Common myeloid progenitor, CD34-positive (primary cell): ENCODE measurements at regions not wholly inside any gene's neighbourhood (a gene's known extent, or its start where the extent isn't known, plus 50 kb on each side); places are given as distances from the start of the nearest gene placed in this dataset.

Source experiments
- CTCF ChIA-PET: fragments of 350-600 bp; sonication (Branson Sonifier 250); formaldehyde crosslinking; loops from one replicate; lab custom pipeline; 2021; ENCODE audit warnings: antibody characterized with exemption; lab: Charles Lee
- POLR2A ChIA-PET: fragments of 350-600 bp; sonication (Branson Sonifier 250); formaldehyde crosslinking; loops from one replicate; lab custom pipeline; 2021; ENCODE audit warnings: antibody characterized with exemption; lab: Charles Lee
- DNase-seq, 3 donors: peaks; one replicate each; pipeline versions ENCODE4 v3.0.0 to v3.0.0-alpha.2; 2013
- H3K27ac ChIP-seq, 2 experiments: 1 replicate in 1 of 2; 2 replicates in 1 of 2; pipeline ENCODE4 v1.7.0; 2013; ENCODE audit warnings: inconsistent platforms in 2 of 2, low read length in 2 of 2, mild to moderate bottlenecking in 2 of 2, low read depth in 1 of 2, moderate library complexity in 1 of 2; ENCODE audit not compliant: severe bottlenecking in 2 of 2, insufficient read depth in 1 of 2, poor library complexity in 1 of 2
- H3K27me3 ChIP-seq, 5 experiments: replicated peaks in 2 of 5; 1 replicate in 3 of 5; 2 replicates in 2 of 5; pipeline versions ENCODE4 v1.6.1 to v1.7.0; 2013; ENCODE audit warnings: low read length in 4 of 5, mild to moderate bottlenecking in 2 of 5, moderate library complexity in 2 of 5, inconsistent platforms in 1 of 5; ENCODE audit not compliant: insufficient read depth in 5 of 5, control insufficient read depth in 4 of 5
- H3K36me3 ChIP-seq, 4 experiments: 1 replicate in 2 of 4; 2 replicates in 2 of 4; pipeline versions ENCODE4 v1.6.1 to v1.7.0; 2013; ENCODE audit warnings: low read length in 3 of 4, control low read depth in 1 of 4, mild to moderate bottlenecking in 1 of 4; ENCODE audit not compliant: control insufficient read depth in 4 of 4, insufficient read depth in 4 of 4
- H3K4me1 ChIP-seq, 4 experiments: 1 replicate in 3 of 4; 2 replicates in 1 of 4; pipeline versions ENCODE4 v1.6.1 to v1.7.1; 2013; ENCODE audit warnings: low read length in 3 of 4, mild to moderate bottlenecking in 3 of 4, control low read depth in 1 of 4, inconsistent platforms in 1 of 4, moderate library complexity in 1 of 4; ENCODE audit not compliant: control insufficient read depth in 4 of 4, insufficient read depth in 4 of 4; ENCODE audit errors: control extremely low read depth in 1 of 4
- H3K4me3 ChIP-seq, 7 experiments: 1 replicate in 4 of 7; 2 replicates in 3 of 7; pipeline versions ENCODE4 v1.5.1 to v1.7.0; 2013; ENCODE audit warnings: mild to moderate bottlenecking in 7 of 7, low read length in 6 of 7, moderate library complexity in 6 of 7, inconsistent platforms in 2 of 7, low read depth in 2 of 7, control low read depth in 1 of 7; ENCODE audit not compliant: insufficient read depth in 4 of 7, control insufficient read depth in 1 of 7; ENCODE audit errors: extremely low read depth in 1 of 7
- H3K9me3 ChIP-seq, 5 experiments: 1 replicate in 4 of 5; 2 replicates in 1 of 5; pipeline versions ENCODE4 v1.6.1 to v1.7.1; 2013; ENCODE audit warnings: low read length in 4 of 5, mild to moderate bottlenecking in 2 of 5, inconsistent platforms in 1 of 5, low read depth in 1 of 5, moderate library complexity in 1 of 5; ENCODE audit not compliant: control insufficient read depth in 4 of 5, insufficient read depth in 2 of 5; ENCODE audit errors: control extremely low read depth in 1 of 5
- WGBS: methylation state at CpG from one replicate; pipeline ENCODE4 v1.1.5; 2013; ENCODE audit not compliant: insufficient coverage; 5-methylcytosine and 5-hydroxymethylcytosine counted together

DNA sequence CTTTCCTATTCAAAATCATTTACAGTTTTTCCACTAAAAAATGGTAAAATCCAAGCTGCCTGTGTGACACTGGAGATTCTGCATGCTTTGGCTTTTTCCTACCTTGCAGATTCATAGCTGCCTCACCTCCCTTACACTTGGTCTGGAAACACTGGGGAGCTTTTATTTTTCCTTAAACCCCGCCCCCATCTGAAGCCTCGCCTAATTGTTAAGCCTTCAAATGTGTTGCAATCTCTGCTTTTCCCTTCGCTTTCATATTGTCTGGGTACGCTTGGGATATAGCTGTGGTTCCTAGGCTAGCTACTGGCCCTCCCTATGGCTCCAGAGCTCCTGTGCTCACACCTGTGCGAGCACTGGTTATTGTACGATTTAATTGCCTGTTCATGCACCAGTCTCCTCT is 942.4 kb upstream of the GYPC start:
- H3K36me3 ChIP-seq: no peaks in the 10 kb centered on the region
- no peak overlapping the region for H3K4me3 ChIP-seq
- CTCF ChIA-PET: no interaction called here
- H3K27me3 ChIP-seq: no peaks in the 10 kb centered on the region
- no peaks in the 10 kb centered on the region for H3K4me1 ChIP-seq
- DNase-seq: no peak
- WGBS: 89% methylated on average over 6 of the region's 6 CpGs
- POLR2A ChIA-PET: no interaction called here
- no peak overlapping the region for H3K27ac ChIP-seq
- H3K9me3 ChIP-seq: no peaks in the 10 kb centered on the region

DNA sequence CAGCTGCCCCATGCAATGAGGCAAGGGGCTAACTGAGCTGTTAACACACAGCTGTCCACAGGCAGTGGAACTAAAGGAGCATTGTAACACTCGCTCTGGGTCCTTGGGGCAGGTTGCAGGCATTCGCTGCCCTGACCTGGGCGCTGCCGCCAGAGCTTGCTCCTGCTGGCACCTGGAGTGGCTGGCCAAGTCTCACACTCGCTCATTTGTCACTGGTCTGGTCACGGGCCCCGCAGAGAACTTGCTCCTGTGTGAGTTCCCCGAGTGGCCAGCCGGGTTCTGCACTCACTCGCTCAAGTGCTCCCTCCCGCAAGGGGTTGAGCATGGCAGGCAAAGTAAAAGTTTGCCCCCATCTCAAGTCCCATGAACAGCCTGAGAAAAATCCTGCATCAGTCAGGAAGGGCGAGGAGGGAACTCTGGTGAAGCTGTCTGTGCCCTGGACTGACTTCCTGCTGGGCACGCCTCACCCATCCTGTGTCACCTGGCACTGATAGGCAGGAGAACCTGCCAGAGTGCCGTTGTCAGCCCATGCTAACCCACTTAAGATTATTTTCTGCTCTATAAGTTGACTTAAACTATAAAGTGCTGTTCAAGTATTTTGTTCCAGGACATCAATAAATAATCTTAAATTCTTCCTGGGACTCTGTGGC is 934.8 kb upstream of the GYPC start:
- ChIA-PET POLR2A (no interaction called here), CTCF (no interaction called here)
- Histone ChIP-seq H3K36me3 (no peaks in the 10 kb centered on the region), H3K4me3 (no peak overlapping the region), H3K27me3 (no peaks in the 10 kb centered on the region), H3K27ac (no peak overlapping the region), H3K4me1 (no peaks in the 10 kb centered on the region), H3K9me3 (peaks cover 0 to 2% (median 0%) of the 10 kb centered on the region in 5 experiments)
- 98% methylated on average over 12 of the region's 14 CpGs for WGBS
- DNase-seq: no peak

DNA sequence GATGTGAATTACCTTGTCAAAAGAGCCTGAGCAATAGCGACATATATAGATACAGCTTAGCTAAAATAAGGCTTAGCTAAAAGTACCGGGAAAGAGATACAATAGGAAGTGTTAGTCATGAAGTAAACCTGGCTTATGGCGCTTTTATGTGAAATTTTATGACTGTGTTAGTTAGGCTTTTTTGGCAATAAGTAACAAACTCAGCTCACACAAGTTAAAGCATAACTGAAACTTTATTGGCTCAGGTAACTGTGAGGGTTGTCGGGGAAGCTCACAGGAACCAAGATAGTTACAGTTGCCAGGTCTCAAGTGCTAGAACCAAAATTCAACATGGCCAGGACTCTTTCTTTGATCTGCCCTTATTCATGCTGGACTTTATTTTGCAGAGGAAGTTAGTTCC is 925.0 kb upstream of the GYPC start:
- CTCF ChIA-PET: no interaction called here
- Histone ChIP-seq H3K27me3 (no peaks in the 10 kb centered on the region), H3K4me3 (no peak overlapping the region), H3K27ac (no peak overlapping the region), H3K9me3 (peaks cover 0 to 3% (median 0%) of the 10 kb centered on the region in 5 experiments), H3K36me3 (no peaks in the 10 kb centered on the region), H3K4me1 (no peaks in the 10 kb centered on the region)
- 95% methylated on average over 3 of the region's 4 CpGs for WGBS
- no peak for DNase-seq
- POLR2A ChIA-PET: no interaction called here

DNA sequence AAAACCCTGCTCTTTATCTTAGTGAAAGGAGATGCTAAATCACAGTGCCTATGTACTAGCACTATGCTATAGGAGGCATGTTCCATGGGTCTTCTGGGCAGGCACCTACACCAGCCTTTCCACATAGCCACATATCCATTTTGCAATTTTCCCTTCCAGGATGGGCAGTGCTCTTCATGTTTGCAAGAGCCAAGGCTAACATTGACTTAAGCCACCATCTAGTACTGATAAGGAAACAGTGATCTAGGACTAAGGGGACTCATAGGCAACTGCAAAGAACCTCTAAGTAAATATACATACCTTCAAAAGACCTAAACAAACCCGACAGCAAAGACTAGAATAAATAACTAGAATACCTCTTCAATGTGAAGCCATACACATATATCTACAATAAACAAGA is 919.7 kb upstream of the GYPC start:
- H3K27ac ChIP-seq: no peak overlapping the region
- no peaks in the 10 kb centered on the region for H3K36me3 ChIP-seq
- H3K9me3 ChIP-seq: peaks cover 0 to 8% (median 0%) of the 10 kb centered on the region in 5 experiments
- ChIA-PET CTCF (no interaction called here), POLR2A (no interaction called here)
- H3K27me3 ChIP-seq: no peaks in the 10 kb centered on the region
- no peaks in the 10 kb centered on the region for H3K4me1 ChIP-seq
- no peak overlapping the region for H3K4me3 ChIP-seq
- no peak for DNase-seq
- no CpG with 5 or more reads among the region's 1 CpG for WGBS

DNA sequence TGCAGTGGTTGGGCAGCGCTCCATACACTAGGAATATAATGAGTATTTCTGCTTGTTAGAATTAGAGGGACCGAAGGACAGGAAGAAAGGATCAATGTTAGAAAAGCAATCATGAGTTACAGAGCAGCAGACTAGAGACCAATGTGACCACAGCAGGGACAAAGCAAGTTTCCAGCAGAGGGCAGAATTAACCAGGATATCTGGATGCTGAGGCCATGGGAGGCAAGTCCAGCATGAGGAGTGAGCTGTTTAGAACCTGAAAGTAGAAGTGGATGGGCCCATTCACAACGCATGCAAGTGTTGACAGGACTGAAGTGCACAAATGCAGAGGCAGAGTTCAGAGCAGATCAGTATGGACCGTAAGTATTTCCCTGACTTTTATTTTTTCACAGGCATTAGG is 910.4 kb upstream of the GYPC start:
- ChIA-PET CTCF (interaction anchor here (0.8 to 1.6 kb wide), 2 partner anchors 11 to 1033 kb away, joined by 3 to 4 read pairs; no protein-coding TSS in a partner anchor), POLR2A (no interaction called here)
- H3K27me3 ChIP-seq: no peaks in the 10 kb centered on the region
- H3K4me1 ChIP-seq: no peaks in the 10 kb centered on the region
- no peak overlapping the region for H3K4me3 ChIP-seq
- H3K27ac ChIP-seq: no peak overlapping the region
- no peaks in the 10 kb centered on the region for H3K9me3 ChIP-seq
- H3K36me3 ChIP-seq: no peaks in the 10 kb centered on the region
- peak; percentile 14 to 38 (median 37) for DNase-seq
- WGBS: 40% methylated on average over 3 of the region's 4 CpGs

DNA sequence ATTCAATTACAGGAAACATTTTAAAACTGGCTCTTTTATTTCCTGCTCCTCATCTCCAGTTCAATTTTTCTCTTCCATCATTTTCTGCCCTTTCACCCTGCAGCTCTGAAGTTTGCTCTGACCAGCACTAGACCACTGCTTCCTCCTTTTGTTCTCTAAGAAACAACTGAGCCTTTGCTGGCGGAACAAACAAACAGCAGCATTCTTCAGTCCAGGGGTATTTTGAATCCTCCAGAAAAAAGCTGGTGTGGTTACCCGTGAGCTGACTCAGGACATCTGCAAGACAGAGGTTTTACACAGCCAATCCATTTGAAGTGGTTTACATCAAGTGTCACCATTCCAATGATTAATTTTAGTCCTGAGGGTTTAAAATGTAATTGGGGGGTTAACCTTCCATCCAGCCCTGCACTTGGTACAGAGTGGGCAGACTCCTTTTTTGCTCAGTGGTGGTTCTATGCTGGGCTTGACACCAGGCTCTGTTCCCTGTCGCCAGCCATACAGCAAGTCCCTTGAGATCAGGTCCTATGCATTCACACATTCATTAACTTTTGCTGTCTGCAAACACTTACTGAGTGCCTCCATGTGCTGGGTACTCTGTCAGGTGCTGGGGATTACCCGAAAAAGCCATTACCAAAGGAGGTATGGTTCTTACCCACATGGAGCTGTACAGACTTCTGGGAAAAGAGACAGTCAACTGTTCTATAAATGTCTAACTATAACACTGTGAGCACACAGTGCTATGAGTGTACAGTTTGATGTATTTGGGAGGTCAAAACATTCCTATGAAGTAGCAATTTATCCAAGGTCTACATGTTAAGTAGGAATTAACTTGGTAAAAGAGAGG is 909.4 kb upstream of the GYPC start:
- WGBS: 90% methylated on average over 1 of the region's 4 CpGs

DNA sequence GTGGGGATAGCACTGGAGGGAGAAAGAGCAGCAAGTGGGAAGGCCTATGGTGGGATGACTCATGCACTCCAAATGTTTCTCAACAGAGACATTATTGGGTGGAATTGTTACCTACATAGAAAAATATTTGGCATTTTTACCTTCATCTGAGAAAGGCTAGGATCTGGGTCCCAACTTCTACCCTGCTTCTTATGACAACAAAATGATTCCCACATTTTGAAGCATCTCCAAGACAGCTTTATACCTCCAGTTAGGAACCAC is 908.9 kb upstream of the GYPC start:
- ChIA-PET CTCF (no interaction called here), POLR2A (no interaction called here)
- Histone ChIP-seq H3K4me1 (no peaks in the 10 kb centered on the region), H3K27me3 (no peaks in the 10 kb centered on the region), H3K36me3 (no peaks in the 10 kb centered on the region), H3K4me3 (no peak overlapping the region), H3K9me3 (no peaks in the 10 kb centered on the region), H3K27ac (no peak overlapping the region)
- no peak for DNase-seq

More for the DNA sequence above, 909.4 kb upstream of the GYPC start:
- H3K4me3 ChIP-seq: no peak overlapping the region
- ChIA-PET CTCF (interaction anchor here (0.8 kb wide), 1 partner anchor 1032 kb away, joined by 3 read pairs; no protein-coding TSS in a partner anchor), POLR2A (no interaction called here)
- DNase-seq: no peak
- H3K36me3 ChIP-seq: no peaks in the 10 kb centered on the region
- no peaks in the 10 kb centered on the region for H3K9me3 ChIP-seq
- H3K27ac ChIP-seq: no peak overlapping the region
- no peaks in the 10 kb centered on the region for H3K27me3 ChIP-seq
- H3K4me1 ChIP-seq: no peaks in the 10 kb centered on the region
